Inferior parietal cortex (tissue), 1 donor: ENCODE measurements at regions not wholly inside any gene's neighbourhood (a gene's known extent, or its start where the extent isn't known, plus 50 kb on each side); places are given as distances from the start of the nearest gene placed in this dataset.
A peak's percentile ranks its signal among the peaks of the same experiment; 100 is the strongest.
"Not testable (repeated sequence)": the region's sequence is repeated elsewhere in the genome, so short reads cannot be mapped to it uniquely, and the experiment has no call there.

ENCODE experiments used
- DNase-seq: peaks from one replicate; pipeline ENCODE4 v3.0.0-alpha.2; 2016; ENCODE audit errors: extremely low spot score

DNA sequence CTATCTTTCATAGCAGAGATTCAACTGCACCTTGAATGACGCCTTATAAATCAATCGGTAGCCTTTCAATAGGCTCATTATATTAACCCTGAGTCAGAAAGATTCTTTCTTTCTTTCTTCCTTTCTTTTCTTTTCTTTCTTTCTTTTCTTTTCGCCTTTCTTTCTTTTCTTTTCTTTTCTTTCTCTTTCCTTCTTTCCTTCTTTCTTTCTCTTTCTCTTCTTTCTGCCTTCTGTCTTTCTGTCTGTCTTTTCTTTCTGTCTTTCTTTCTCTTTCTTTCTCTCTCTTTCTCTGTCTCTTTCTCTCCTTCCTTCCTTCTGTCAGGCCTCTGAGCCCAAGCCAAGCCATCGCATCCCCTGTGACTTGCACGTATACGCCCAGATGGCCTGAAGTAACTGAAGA is 86.0 kb upstream of the CLINT1 start:
- no peak for DNase-seq

DNA sequence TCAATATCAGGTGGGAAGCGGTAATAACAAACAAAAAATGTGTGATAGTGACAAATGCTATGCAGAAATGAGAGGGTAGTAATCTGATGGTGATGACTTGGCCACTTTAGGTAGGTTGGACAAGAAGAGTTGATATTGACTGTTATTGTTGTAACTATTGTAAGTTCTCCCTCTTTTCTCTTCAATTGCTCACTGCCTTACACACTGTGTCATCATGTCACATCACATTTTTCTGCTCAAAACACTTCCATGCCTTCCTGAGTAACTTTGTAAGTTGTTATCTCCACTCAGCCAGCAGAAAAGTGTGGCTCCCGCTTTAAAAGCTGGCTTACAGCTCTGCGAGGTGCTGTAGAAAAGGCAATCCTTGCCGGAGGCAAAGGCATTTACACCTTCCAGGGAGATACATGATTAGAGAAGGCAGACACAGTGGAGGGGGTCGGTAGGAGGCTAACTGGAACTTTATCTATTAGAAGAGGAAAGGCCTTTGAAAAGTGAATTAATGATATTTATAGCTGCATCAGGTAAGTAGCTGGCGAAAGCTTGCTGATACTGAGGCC is 85.2 kb upstream of the CLINT1 start:
- no peak for DNase-seq

DNA sequence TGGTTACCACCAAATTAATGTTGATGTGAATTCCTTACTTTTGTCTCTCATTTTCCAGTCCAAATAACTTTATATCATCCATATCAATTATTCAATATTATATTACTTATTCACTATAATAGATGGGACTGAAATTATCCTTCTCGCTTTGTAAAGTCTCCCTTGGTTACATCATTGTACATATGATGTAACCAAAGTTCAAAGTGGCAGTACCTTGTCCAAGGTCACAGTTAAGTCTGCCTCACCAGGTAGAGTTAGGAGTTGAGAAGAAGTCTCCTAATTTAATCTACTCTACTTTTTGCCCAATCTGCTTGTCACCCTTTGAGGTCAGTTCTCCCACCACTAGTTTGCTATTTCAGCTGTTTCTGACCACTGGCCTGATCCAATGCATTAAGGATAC is 83.7 kb upstream of the CLINT1 start:
- no peak for DNase-seq

DNA sequence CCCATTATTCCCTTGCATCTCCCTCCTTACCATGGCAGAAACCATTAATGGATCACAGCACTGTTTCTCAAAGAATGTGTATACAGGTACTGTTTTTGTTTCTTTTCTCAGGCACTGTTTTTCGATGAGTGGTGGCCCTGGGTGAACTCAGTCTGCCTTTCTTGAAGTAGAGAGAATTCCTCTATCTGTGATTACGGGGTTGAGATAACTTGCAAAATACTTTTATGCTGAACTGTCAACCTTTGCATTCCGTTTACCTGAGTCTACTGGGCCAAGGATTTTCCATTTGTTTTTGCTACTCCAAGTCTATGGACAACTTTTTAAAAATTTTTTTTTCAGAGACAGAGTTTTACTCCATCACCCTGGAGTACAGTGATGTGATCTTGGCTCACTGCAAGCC is 82.7 kb upstream of the CLINT1 start:
- DNase-seq: no peak

DNA sequence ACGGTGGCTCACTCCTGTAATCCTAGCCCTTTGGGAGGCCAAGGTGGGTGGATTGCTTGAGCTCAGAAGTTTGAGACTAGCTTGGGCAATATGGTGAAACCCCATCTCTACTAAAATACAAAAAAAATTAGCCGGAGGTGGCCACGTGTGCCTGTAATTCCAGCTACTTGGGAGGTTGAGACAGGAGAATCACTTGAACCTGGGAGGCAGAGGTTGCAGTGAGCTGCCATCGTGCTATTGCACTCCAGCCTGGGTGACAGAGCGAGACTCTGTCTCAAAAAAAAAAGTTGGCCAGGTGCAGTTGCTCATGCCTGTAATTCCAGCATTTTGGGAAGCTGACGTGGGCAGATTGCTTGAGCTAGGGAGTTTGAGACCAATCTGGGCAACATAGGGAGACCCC is 79.2 kb upstream of the CLINT1 start:
- DNase-seq: not testable (repeated sequence)

DNA sequence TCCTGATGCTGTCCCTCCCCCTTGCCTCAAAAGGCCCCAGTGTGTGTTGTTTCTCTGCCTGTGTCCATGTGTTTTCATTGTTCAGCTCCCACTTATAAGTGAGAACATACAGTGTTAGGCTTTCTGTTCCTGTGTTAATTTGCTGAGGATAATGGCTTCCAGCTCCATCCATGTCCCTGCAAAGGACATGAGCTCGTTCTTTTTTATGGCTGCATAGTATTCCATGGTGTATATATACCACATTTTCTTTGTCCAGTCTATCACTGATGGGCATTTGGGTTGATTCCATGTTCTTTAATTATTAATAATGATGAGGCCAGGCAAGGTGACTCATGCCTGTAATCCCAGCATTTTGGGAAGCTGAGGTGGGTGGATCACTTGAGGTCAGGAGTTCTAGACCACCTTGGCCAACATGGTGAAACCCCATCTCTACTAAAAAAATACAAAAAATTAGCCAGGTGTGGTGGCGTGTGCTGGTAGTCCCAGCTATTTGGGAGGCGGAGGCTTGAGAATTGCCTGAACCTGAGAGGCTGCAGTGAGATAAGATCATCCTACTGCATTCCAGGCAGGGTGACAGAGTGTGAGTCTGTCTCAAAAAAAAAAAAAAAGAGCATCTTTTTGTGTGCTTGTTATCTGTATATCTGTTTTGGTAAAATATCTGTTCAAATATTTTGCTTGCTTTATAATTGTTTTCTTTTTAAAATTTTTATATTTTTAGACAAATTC is 78.0 kb upstream of the CLINT1 start:
- DNase-seq: not testable (repeated sequence)

DNA sequence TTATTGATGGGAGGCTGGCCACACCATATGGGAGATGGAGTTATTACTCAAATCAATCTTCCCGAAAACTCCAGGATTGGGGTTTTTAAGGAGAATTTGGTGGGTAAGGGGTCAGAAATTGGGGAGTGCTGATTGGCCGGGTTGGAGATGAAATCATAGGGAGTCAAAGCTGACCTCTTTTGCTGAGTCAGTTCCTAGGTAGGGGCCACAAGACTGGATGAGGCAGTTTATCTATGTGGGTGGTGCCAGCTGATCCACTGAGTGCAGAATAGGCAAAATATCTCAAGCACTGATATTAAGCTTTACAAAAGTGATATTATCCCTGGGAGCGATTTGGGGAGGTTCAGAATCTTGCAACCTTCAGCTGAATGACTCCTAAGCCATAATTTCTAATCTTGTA is 75.7 kb upstream of the CLINT1 start:
- DNase-seq: no peak

DNA sequence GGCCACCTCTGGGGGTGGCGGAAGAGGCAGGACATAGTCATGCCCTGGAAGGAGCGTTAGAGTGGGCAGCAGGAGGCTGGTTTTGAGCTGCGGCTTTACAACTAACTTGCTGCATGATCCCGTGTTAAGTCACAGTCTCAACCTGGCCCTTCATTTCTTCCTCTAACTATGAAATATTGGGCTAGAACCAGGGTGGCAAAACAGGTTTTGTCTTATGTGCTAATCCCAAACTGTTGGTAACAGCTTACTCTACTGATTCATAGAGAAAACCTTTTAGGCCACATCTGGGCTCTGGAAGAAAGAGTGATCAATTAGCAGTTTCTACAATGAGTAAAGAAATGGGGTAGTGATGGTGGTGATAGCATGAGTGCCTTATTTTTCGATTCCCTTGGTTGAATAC is 74.1 kb upstream of the CLINT1 start:
- no peak for DNase-seq

DNA sequence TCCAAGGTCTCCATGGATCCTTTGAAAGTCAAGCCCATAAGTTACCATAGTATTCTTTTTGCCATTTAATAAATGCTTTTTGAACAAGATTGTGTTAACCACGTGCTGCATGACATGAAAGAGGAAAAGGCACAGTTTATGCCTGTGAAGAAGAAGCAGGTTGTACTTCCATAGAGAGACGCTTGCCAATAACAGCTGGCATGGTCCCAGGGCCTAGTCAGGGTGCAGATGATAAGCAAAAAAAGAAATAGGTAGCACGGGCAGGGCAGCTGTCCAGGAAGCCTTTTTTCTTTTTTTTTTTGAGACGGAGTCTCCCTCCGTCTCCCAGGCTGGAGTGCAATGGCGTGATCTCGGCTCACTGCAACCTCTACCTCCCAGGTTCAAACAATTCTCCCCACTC is 71.8 kb upstream of the CLINT1 start:
- no peak for DNase-seq

DNA sequence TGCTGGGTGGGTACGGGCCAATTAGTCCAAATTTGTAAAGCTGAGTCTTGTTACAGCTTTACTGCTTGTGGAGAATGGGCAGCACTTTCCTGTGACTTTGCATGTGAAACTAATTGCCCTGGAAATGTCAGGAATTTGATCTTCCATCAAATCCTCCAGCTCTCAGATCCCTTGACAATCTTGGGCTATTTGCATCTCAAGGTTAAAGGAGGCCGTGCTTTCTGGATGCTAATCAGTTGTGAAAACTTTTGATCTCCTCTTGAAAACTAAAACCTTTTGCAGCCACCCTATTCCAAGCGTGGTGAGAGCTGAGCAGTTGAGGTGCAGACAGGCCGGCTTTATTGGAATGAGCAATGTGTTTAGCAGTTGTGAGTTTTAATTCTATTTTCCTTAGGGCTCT is 68.0 kb upstream of the CLINT1 start:
- no peak for DNase-seq

DNA sequence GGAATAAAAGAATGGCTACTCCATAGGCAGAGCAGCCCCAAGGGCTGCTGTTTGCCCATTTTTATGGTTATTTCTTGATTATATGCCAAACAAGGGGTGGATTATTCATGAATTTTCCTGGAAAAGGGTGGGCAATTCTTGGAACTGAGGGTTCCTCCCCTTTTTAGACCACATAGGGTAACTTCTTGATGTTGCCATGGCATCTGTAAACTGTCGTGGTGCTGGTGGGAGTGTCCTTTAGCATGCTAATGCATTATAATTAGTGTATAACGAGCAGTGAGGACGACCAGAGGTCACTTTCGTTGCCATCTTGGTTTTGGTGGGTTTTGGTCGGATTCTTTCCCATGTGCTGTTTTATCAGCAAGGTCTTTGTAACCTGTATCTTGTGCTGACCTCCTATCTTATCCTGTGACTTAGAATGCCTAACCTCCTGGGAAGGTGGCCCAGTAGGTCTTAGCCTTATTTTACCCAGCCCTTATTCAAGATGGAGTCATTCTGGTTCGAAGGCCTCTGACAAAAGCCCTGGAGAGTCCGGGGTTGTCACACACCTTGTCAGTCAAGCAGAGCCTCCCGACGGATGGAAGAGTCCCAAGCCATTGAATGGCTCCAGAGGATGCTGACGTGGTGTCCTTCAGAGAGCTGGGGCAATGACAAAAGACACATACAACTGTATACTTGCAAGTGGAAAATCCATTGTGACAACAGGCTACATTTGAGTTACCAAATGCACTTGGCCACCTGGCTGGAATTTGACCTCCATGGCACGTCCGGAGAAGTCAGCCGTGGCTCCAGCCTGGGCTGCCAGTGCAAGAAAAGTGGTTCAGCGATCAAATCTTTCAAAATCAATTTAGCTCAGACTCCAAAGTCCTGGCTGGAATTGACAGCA is 67.1 kb upstream of the CLINT1 start:
- DNase-seq: no peak

DNA sequence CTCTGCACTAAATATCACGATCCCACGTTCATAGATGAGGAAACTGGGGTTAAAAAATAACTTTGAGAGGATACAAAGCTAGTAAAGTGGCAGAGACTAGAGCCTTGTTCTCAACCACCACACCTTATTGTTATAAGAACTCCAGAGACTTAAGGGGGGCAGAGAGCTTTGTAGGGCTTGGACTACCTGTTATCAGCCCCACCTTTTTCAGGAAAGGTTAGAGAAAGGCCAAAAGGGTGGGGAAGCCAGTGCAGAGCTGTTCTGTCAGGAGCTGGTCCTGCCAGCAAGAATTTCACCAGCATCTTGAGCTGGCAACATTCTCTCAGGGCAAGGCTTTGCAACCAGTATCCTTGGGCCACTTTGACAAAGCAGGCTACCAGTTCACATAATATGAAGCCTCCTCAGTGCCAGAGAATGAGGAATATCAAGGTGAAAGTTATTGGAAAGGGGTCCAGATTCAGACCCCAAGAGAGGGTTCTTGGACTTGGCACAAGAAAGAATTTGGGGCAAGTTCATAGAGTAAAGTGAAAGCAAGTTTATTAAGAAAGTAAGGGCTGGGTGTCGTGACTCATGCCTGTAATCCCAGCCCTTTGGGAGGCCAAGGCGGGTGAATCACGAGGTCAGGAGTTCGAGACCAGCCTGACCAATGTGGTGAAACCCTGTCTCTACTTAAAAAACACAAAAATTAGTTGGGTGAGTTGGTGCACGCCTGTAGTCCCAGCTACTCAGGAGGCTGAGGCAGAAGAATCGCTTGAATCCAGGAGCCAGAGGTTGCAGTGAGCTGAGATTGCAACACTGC is 66.2 kb upstream of the CLINT1 start:
- no peak for DNase-seq

DNA sequence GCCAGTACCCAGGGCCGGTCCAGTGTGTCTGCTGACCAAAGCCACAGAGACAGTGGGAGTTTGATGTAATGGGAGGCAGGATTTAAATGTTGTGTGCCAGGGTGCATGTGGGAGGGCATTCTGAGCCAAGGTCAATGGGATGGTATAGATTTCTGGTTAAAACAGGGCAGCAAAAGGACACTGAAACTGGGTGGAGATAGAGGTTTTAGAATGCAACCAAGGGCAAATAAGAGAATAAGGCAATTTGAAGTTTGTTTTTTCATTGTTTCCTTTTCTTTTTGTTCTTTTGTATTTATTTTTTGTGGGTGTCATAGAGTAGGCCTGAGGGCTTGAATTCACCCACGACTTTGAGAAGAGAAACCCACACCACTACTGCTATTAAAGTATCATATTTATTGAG is 65.5 kb upstream of the CLINT1 start:
- no peak for DNase-seq

DNA sequence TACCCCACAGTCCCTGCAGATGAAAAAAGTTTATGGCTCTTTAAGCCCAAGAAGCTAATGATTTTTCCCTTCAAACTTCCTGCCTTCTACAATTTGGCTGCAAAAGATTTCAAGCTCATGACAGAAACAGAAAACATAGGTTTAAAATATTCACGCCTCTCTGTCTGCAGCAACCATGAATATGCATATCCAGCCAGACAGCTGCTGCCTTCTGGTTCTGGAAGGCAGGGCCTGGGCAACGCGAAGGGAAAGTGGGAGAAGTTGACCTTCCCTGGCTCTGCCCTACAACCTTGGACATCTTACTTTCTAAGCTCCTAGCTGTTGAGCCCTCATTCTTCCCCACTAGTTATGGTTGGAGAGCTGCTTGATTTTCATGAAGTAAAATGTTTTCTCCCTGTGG is 64.8 kb upstream of the CLINT1 start:
- no peak for DNase-seq

DNA sequence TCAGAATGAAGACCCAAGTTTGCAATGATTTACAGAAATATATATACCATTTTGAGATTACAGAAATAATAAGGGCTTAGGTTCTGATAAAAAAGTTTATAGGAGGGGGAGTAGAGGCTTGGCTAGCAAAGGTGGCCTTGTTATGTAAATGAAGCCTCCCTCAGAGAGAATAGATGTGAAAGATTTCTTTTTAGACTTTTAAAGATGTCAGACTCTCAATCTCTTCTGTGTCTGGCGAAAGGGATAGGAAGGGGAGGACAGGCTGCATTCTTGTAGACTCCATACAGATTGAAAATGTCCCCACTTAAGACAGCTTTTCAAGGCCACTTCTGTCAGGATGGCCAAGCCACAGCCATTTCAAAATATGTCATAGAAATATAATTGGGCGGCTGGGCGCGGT is 63.1 kb upstream of the CLINT1 start:
- no peak for DNase-seq

DNA sequence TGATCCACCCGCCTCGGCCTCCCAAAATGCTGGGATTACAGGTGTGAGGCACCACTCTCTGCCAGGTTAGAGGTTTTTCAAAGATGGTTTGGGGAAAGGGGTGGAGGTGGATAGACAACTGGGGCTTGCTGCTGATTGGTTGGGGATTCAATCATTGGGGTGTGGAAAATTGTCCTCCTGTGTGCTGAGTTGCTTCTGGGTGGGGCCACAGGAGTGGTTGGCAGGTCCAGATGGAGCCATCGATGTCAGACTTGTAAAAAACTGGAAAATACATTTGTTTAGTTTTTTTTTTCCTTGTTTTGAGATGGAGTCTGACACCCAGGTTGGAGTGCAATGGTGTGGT is 61.9 kb upstream of the CLINT1 start:
- no peak for DNase-seq

DNA sequence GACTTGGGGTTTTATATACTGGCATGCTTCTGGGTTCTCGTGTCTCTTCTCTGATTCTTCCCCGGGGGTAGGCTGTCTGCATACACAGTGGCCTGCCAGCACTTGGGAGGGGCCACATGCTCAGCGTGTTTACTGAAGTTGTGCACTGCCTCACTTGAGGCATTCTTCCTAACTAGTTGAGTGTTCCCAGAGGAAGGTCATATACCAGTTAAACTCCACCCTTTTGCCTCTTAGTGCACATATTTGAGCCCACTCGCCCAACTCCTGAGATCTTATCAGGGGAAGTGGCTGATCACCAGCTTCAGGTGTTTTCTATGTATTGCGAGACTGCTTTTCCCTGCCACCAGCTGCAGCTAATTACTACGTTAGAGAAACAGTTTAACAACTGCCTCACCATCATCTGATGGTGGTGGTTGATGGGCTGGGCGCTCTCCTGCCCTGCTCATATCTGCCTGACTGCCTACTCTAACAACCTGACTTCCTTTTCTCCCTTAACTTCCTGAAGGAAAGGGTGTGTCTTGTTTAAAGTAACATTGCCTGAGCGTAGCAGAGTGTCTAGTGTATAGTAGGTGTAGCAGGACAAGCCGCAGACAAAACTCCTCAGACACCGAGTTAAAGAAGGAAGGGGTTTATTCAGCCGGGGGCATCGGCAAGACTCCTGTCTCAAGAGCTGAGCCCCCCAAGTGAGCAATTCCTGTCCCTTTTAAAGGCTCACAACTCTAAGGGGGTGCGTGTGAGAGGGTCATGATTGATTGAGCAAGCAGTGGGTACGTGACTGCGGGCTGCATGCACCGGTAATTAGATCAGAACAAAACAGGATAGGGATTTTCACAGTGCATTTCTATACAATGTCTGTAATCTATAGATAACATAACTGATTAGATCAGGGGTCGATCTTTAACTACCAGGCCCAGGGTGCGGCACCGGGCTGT is 60.1 kb upstream of the CLINT1 start:
- no peak for DNase-seq

DNA sequence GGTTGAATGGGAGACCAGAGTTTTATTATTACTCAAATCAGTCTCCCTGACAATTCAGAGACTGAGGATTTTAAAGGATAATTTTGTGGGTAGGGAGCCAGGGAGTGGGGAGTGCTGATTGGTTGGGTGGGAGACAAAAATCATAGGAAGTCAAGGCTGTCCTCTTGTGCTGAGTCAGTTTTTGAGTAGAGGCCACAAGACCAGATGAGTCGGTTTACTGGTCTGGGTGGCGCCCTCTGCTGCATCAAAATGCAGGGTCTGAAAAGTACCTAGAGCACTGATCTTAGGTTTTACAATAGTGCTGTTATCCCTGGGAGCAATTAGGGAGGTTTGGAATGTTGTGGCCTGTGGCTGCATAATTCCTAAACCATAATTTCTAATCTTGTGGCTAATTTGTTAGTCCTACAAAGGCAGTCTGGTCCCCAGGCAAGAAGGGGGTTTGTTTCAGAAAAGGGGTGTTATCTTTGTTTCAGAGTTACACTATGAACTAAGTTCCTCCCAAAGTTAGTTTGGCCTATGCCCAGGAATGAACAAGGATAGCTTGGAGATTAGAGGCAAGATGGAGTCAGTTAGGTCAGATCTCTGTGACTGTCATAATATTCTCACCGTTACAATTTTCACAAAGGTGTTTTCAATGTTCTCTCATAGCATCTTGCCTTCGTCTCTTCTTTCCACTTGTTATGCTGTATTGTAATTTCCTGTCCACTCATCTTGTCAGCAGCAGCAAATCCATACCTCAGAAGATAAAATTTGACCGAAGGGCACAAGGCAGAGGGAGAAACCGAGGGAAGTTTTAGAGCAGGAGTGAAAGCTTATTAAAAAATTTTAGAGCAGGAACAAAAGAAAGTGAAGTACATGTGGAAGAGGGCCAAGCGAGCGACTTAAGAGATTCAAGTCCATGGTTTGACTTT is 59.2 kb upstream of the CLINT1 start:
- no peak for DNase-seq

DNA sequence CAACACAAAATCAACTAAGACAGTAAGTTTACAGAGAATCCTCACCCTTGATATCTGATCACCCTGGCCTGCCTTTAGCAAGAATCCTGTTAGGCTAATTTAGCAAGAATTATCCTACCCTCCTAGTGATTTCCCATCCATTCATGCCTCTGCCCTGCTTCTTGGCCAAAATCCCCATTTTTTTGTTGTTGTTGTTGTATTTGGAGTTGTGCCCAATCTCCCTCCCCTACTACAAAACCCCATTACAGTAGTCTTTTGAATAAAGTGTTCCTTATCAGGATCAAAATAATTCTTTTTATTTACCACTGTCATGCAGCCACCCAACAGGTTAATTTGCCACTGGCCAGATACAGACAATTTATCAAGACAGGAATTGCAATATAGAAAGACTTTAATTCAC is 58.5 kb upstream of the CLINT1 start:
- DNase-seq: no peak

DNA sequence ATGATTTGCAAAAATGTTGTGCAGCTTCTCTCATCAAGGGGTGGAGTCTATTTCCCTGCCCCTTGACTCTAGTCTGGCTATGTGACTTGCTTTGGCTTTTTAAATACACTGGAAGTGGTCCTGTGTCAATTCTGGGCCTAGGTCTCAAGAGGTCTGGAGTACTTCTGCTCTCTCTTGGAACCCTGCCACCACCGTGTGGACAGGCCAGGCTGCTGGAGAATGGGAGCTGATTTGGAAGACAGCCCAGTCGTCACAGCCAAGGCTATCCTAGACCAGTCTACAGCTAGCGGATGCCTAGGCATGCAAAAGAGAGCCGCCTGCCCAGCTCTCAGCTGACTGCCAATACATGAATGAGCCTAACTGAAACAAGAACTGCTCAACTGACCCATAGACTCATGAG is 56.7 kb upstream of the CLINT1 start:
- DNase-seq: peak; percentile 49
